ENCODE measurements at regions not wholly inside any gene's neighbourhood (a gene's known extent, or its start where the extent isn't known, plus 50 kb on each side); places are given as distances from the start of the nearest gene placed in this dataset.

GRCh38 chr3:147090461-147090860 is 315.9 kb downstream of the ZIC4 start:
- TF ChIP-seq EZH2phosphoT487 (IDR thresholded peaks at IDR 0.05; ENCODE audit: borderline replicate concordance, low read length) (no peak), CTCF (IDR thresholded peaks at IDR 0.05; ENCODE audit: low read depth, low read length, poor library complexity, severe bottlenecking) (no peak)

All from DOHH2 (cell line).